ENCODE measurements at regions not wholly inside any gene's neighbourhood (a gene's known extent, or its start where the extent isn't known, plus 50 kb on each side); places are given as distances from the start of the nearest gene placed in this dataset.

GRCh38 chr12:19872621-19873540, 433.6 kb downstream of the AEBP2 start:
- H3K27me3 ChIP-seq (ENCODE audit: control insufficient read depth in 2 of 2, insufficient read depth in 2 of 2, low read length in 2 of 2) = no peaks in the 10 kb centered on the region
- H3K4me2 ChIP-seq (ENCODE audit: insufficient read depth, low read length) = no peak overlapping the region
- no peak overlapping the region for H3K9ac ChIP-seq (ENCODE audit: insufficient read depth in 1 of 2, low read depth in 2 of 2, low read length in 2 of 2)
- in situ Hi-C loops (cut with MboI) = no loop called here
- under 1% methylated on average over 8 of the region's 9 CpGs for WGBS (ENCODE audit: insufficient coverage, low coverage, missing lambda C conversion rate)
- H4K20me1 ChIP-seq (replicated peaks; ENCODE audit: control insufficient read depth, insufficient read depth, low read length) = no peaks in the 10 kb centered on the region
- CTCF ChIA-PET (ENCODE audit: low intra/inter-chr PET ratio) = no interaction called here
- H3K9me1 ChIP-seq (ENCODE audit: control insufficient read depth, insufficient read depth, low read length) = no peaks in the 10 kb centered on the region
- intact Hi-C loops (cut with micrococcal nuclease) = no loop called here
- no peaks in the 10 kb centered on the region for H3K79me2 ChIP-seq (ENCODE audit: control insufficient read depth, insufficient read depth, low read length)
- no TSS peak for BruUV-seq (replicated peaks)
- POLR2A ChIA-PET = no interaction called here
- no peaks in the 10 kb centered on the region for H3K4me1 ChIP-seq (replicated peaks in 1 of 2; ENCODE audit: control insufficient read depth in 2 of 2, insufficient read depth in 2 of 2, low read length in 2 of 2)
- no peak for ATAC-seq
- H3K9me3 ChIP-seq (replicated peaks; ENCODE audit: control insufficient read depth, insufficient read depth, low read depth, low read length) = no peaks in the 10 kb centered on the region
- no peak overlapping the region for H2AFZ ChIP-seq (ENCODE audit: low read depth, low read length)
- H3K27ac ChIP-seq (ENCODE audit: extremely low read depth, low read depth, low read length) = no peak overlapping the region
- DNase-seq (ENCODE audit: extremely low read depth in 1 of 4, low spot score in 3 of 4) = no peak
- no peak overlapping the region for H3K4me3 ChIP-seq
- no peaks in the 10 kb centered on the region for H3K36me3 ChIP-seq (ENCODE audit: control insufficient read depth, insufficient read depth, low read length)
- no peak for FAIRE-seq
- no peak for TF ChIP-seq FOXA3 (CRISPR knock-in tag; conservative IDR thresholded peaks at IDR 0.05 in 1 of 2, IDR thresholded peaks at IDR 0.05 in 1 of 2)
- TF ChIP-seq ATF3 (IDR thresholded peaks at IDR 0.05) = no peak
- no peak for TF ChIP-seq ATF3 (CRISPR knock-in tag; conservative IDR thresholded peaks at IDR 0.05)
- TF ChIP-seq ZNF551 (CRISPR knock-in tag; IDR thresholded peaks at IDR 0.05) = no peak
- TF ChIP-seq, protein P1, sequence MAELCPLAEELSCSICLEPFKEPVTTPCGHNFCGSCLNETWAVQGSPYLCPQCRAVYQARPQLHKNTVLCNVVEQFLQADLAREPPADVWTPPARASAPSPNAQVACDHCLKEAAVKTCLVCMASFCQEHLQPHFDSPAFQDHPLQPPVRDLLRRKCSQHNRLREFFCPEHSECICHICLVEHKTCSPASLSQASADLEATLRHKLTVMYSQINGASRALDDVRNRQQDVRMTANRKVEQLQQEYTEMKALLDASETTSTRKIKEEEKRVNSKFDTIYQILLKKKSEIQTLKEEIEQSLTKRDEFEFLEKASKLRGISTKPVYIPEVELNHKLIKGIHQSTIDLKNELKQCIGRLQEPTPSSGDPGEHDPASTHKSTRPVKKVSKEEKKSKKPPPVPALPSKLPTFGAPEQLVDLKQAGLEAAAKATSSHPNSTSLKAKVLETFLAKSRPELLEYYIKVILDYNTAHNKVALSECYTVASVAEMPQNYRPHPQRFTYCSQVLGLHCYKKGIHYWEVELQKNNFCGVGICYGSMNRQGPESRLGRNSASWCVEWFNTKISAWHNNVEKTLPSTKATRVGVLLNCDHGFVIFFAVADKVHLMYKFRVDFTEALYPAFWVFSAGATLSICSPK (IDR thresholded peaks at IDR 0.05; ENCODE audit: borderline replicate concordance) = no peak
- no peak for TF ChIP-seq ZNF785 (CRISPR knock-in tag; IDR thresholded peaks at IDR 0.05)
- no peak for TF ChIP-seq SNIP1 (IDR thresholded peaks at IDR 0.05; ENCODE audit: low read depth)
- TF ChIP-seq, protein P2, sequence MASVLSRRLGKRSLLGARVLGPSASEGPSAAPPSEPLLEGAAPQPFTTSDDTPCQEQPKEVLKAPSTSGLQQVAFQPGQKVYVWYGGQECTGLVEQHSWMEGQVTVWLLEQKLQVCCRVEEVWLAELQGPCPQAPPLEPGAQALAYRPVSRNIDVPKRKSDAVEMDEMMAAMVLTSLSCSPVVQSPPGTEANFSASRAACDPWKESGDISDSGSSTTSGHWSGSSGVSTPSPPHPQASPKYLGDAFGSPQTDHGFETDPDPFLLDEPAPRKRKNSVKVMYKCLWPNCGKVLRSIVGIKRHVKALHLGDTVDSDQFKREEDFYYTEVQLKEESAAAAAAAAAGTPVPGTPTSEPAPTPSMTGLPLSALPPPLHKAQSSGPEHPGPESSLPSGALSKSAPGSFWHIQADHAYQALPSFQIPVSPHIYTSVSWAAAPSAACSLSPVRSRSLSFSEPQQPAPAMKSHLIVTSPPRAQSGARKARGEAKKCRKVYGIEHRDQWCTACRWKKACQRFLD (CRISPR knock-in tag; IDR thresholded peaks at IDR 0.05) = no peak
- no peak for TF ChIP-seq ZNF140 (CRISPR knock-in tag; IDR thresholded peaks at IDR 0.05)
- TF ChIP-seq ZNF143 (CRISPR knock-in tag; IDR thresholded peaks at IDR 0.05) = no peak
- TF ChIP-seq XRCC3 (IDR thresholded peaks at IDR 0.05) = no peak
- TF ChIP-seq ETV1 (tag; conservative IDR thresholded peaks at IDR 0.05; ENCODE audit: low read depth) = no peak
- TF ChIP-seq, protein P3, sequence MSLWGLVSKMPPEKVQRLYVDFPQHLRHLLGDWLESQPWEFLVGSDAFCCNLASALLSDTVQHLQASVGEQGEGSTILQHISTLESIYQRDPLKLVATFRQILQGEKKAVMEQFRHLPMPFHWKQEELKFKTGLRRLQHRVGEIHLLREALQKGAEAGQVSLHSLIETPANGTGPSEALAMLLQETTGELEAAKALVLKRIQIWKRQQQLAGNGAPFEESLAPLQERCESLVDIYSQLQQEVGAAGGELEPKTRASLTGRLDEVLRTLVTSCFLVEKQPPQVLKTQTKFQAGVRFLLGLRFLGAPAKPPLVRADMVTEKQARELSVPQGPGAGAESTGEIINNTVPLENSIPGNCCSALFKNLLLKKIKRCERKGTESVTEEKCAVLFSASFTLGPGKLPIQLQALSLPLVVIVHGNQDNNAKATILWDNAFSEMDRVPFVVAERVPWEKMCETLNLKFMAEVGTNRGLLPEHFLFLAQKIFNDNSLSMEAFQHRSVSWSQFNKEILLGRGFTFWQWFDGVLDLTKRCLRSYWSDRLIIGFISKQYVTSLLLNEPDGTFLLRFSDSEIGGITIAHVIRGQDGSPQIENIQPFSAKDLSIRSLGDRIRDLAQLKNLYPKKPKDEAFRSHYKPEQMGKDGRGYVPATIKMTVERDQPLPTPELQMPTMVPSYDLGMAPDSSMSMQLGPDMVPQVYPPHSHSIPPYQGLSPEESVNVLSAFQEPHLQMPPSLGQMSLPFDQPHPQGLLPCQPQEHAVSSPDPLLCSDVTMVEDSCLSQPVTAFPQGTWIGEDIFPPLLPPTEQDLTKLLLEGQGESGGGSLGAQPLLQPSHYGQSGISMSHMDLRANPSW (CRISPR knock-in tag; IDR thresholded peaks at IDR 0.05) = no peak
- TF ChIP-seq HDAC1 (IDR thresholded peaks at IDR 0.05) = no peak
- TF ChIP-seq ZNF212 (CRISPR knock-in tag; IDR thresholded peaks at IDR 0.05) = no peak

Data from K562 (cell line).